Smooth muscle cell (in vitro differentiated cells): ENCODE measurements at regions not wholly inside any gene's neighbourhood (a gene's known extent, or its start where the extent isn't known, plus 50 kb on each side); places are given as distances from the start of the nearest gene placed in this dataset.

Experiments
- DNase-seq: peaks from one replicate; lab custom pipeline; 2025; ENCODE audit not compliant: unreplicated experiment; lab: John Stamatoyannopoulos, UW
- H2AFZ ChIP-seq: fragments of 200-600 bp; sonication (generic); 2 replicates; pipeline ENCODE4 v1.6.0; 2016; ENCODE audit warnings: antibody characterized with exemption, low read depth, mild to moderate bottlenecking
- H3F3A ChIP-seq: fragments of 200-600 bp; sonication (generic); 2 replicates; pipeline ENCODE4 v1.6.0; 2017; ENCODE audit warnings: antibody characterized with exemption, low read depth
- H3K27ac ChIP-seq: fragments of 200-600 bp; sonication (generic); 2 replicates; pipeline ENCODE4 v1.5.1; 2016; ENCODE audit warnings: low read depth, mild to moderate bottlenecking
- H3K27me3 ChIP-seq: fragments of 200-600 bp; sonication (generic); 2 replicates; pipeline ENCODE4 v1.6.1; 2016; ENCODE audit warnings: low read depth, mild to moderate bottlenecking
- H3K36me3 ChIP-seq: fragments of 200-600 bp; sonication (generic); 2 replicates; pipeline ENCODE4 v1.5.1; 2016; ENCODE audit warnings: low read depth
- H3K4me1 ChIP-seq: fragments of 200-600 bp; sonication (generic); 2 replicates; pipeline ENCODE4 v1.5.1; 2016; ENCODE audit warnings: low read depth
- H3K4me2 ChIP-seq: fragments of 200-600 bp; sonication (generic); 2 replicates; pipeline ENCODE4 v1.6.0; 2016; ENCODE audit warnings: mild to moderate bottlenecking
- H3K4me3 ChIP-seq: fragments of 200-600 bp; sonication (generic); 2 replicates; pipeline ENCODE4 v1.5.1; 2016; ENCODE audit warnings: mild to moderate bottlenecking
- H3K79me2 ChIP-seq: fragments of 200-600 bp; sonication (generic); 2 replicates; pipeline ENCODE4 v1.6.0; 2016; ENCODE audit warnings: low read depth, mild to moderate bottlenecking
- H3K9ac ChIP-seq: fragments of 200-600 bp; sonication (generic); 2 replicates; pipeline ENCODE4 v1.6.0; 2016; ENCODE audit warnings: low read depth
- H3K9me3 ChIP-seq: fragments of 200-600 bp; sonication (generic); replicated peaks from 2 replicates; pipeline ENCODE4 v1.5.1; 2016; ENCODE audit warnings: low read depth
- H4K20me1 ChIP-seq: fragments of 200-600 bp; sonication (generic); 2 replicates; pipeline ENCODE4 v1.6.0; 2016; ENCODE audit warnings: low read depth
- CTCF ChIP-seq: fragments of 200-600 bp; sonication (generic); IDR thresholded peaks from 2 replicates; pipeline ENCODE4 v1.5.1; 2017; ENCODE audit warnings: borderline replicate concordance, mild to moderate bottlenecking, antibody characterized with exemption; ENCODE audit not compliant: insufficient read depth, poor library complexity, severe bottlenecking
- WGBS: methylation state at CpG from one replicate; pipeline ENCODE4 v1.1.7; 2016; ENCODE audit warnings: low lambda C conversion rate; 5-methylcytosine and 5-hydroxymethylcytosine counted together

- Histone ChIP-seq H3K4me3 (no peak overlapping the region), H4K20me1 (no peaks in the 10 kb centered on the region), H3K4me1 (peaks cover 16% of the 10 kb centered on the region), H2AFZ (no peak overlapping the region), H3K9me3 (no peaks in the 10 kb centered on the region), H3F3A (peaks cover 25% of the 10 kb centered on the region), H3K4me2 (peak overlapping the region; percentile 38), H3K79me2 (no peaks in the 10 kb centered on the region), H3K27me3 (no peaks in the 10 kb centered on the region), H3K27ac (peak overlapping the region; percentile 91), H3K36me3 (no peaks in the 10 kb centered on the region), H3K9ac (peak overlapping the region; percentile 19)
- DNase-seq = no peak
- 23% methylated on average over 3 of the region's 3 CpGs for WGBS
- no peak for TF ChIP-seq CTCF
These were observed 111.6 kb downstream of the ZNF608 start for GRCh38 chr5:124634741-124635323.

GRCh38 chr5:124634228-124634739 is 112.2 kb downstream of the ZNF608 start:
- no peak for TF ChIP-seq CTCF
- H3K79me2 ChIP-seq = no peaks in the 10 kb centered on the region
- H3K36me3 ChIP-seq = no peaks in the 10 kb centered on the region
- peaks cover 10% of the 10 kb centered on the region for H3K4me1 ChIP-seq
- no peak for DNase-seq
- no peaks in the 10 kb centered on the region for H3K9me3 ChIP-seq
- H3K4me3 ChIP-seq = no peak overlapping the region
- peak overlapping the region; percentile 91 for H3K27ac ChIP-seq
- peak overlapping the region; percentile 38 for H3K4me2 ChIP-seq
- no peaks in the 10 kb centered on the region for H4K20me1 ChIP-seq
- H3F3A ChIP-seq = peaks cover 25% of the 10 kb centered on the region
- no peaks in the 10 kb centered on the region for H3K27me3 ChIP-seq
- WGBS = 0% methylated on average over 1 of the region's 1 CpG
- H2AFZ ChIP-seq = no peak overlapping the region
- peak overlapping the region; percentile 48 for H3K9ac ChIP-seq

- Histone ChIP-seq H4K20me1 (no peaks in the 10 kb centered on the region), H3K4me2 (no peak overlapping the region), H3K9ac (no peak overlapping the region), H3K27me3 (no peaks in the 10 kb centered on the region), H3K4me1 (peaks cover 17% of the 10 kb centered on the region), H3K79me2 (no peaks in the 10 kb centered on the region), H3K4me3 (no peak overlapping the region), H3K9me3 (no peaks in the 10 kb centered on the region), H3F3A (peaks cover 30% of the 10 kb centered on the region), H3K27ac (peak overlapping the region; percentile 91), H2AFZ (no peak overlapping the region), H3K36me3 (no peaks in the 10 kb centered on the region)
- no peak for DNase-seq
- TF ChIP-seq CTCF = no peak
- 80% methylated on average over 5 of the region's 5 CpGs for WGBS
These were observed 113.2 kb downstream of the ZNF608 start for GRCh38 chr5:124633209-124633608.

- peak; percentile 8 for TF ChIP-seq CTCF
- Histone ChIP-seq H3K36me3 (no peaks in the 10 kb centered on the region), H3K27ac (peak overlapping the region; percentile 91), H3K4me1 (peaks cover 20% of the 10 kb centered on the region), H3K9me3 (no peaks in the 10 kb centered on the region), H3K4me3 (no peak overlapping the region), H3F3A (peaks cover 33% of the 10 kb centered on the region), H4K20me1 (no peaks in the 10 kb centered on the region), H3K27me3 (no peaks in the 10 kb centered on the region), H3K79me2 (no peaks in the 10 kb centered on the region), H3K4me2 (no peak overlapping the region), H2AFZ (no peak overlapping the region), H3K9ac (peak overlapping the region; percentile 1)
- no peak for DNase-seq
- WGBS = 41% methylated on average over 3 of the region's 3 CpGs
These were observed 114.4 kb downstream of the ZNF608 start for GRCh38 chr5:124631874-124632550.
